GM23338 (cell line): ENCODE measurements at regions not wholly inside any gene's neighbourhood (a gene's known extent, or its start where the extent isn't known, plus 50 kb on each side); places are given as distances from the start of the nearest gene placed in this dataset.

ENCODE experiments used
- ATAC-seq: fragments of 200-7000 bp; cut with Tn5 transposase; 3 replicates; pipeline ENCODE4 v1.9.1; 2020
- DNase-seq: peaks from one replicate; pipeline ENCODE4 v3.0.0-alpha.2; 2015; ENCODE audit warnings: low spot score
- H2AFZ ChIP-seq: fragments of 200-600 bp; sonication (generic); 2 replicates; pipeline ENCODE4 v1.8.0; 2016; ENCODE audit warnings: antibody characterized with exemption, mild to moderate bottlenecking, moderate library complexity
- H3F3A ChIP-seq: fragments of 200-600 bp; sonication (generic); replicated peaks from 2 replicates; pipeline ENCODE4 v1.8.0; 2017; ENCODE audit warnings: antibody characterized with exemption, mixed run types, low read depth
- H3K27ac ChIP-seq: fragments of 200-600 bp; sonication (generic); 2 replicates; pipeline ENCODE4 v1.6.1; 2016; ENCODE audit warnings: low read depth
- H3K27me3 ChIP-seq: fragments of 200-600 bp; sonication (generic); 2 replicates; pipeline ENCODE4 v1.8.0; 2016; ENCODE audit warnings: mild to moderate bottlenecking, mixed run types, moderate library complexity; ENCODE audit not compliant: insufficient read depth
- H3K36me3 ChIP-seq: fragments of 200-600 bp; sonication (generic); 2 replicates; pipeline ENCODE4 v1.8.0; 2016; ENCODE audit warnings: mild to moderate bottlenecking; ENCODE audit not compliant: insufficient read depth
- H3K4me1 ChIP-seq: fragments of 200-600 bp; sonication (generic); 2 replicates; pipeline ENCODE4 v1.8.0; 2016; ENCODE audit warnings: mild to moderate bottlenecking, moderate library complexity; ENCODE audit not compliant: insufficient read depth
- H3K4me2 ChIP-seq: fragments of 200-600 bp; sonication (generic); 2 replicates; pipeline ENCODE4 v1.7.1; 2017; ENCODE audit warnings: mixed run types
- H3K4me3 ChIP-seq: fragments of 200-600 bp; sonication (generic); 2 replicates; pipeline ENCODE4 v1.6.1; 2016; ENCODE audit warnings: mixed run types
- H3K79me2 ChIP-seq: fragments of 200-600 bp; sonication (generic); replicated peaks from 2 replicates; pipeline ENCODE4 v1.8.0; 2017; ENCODE audit warnings: mild to moderate bottlenecking; ENCODE audit not compliant: insufficient read depth
- H3K9me2 ChIP-seq: fragments of 200-600 bp; sonication (generic); 2 replicates; pipeline ENCODE4 v1.8.0; 2017; ENCODE audit not compliant: insufficient read depth
- H4K20me1 ChIP-seq: fragments of 200-600 bp; sonication (generic); replicated peaks from 2 replicates; pipeline ENCODE4 v1.8.0; 2017; ENCODE audit warnings: mild to moderate bottlenecking; ENCODE audit not compliant: insufficient read depth
- H3K27ac Mint-ChIP-seq: 2 replicates; pipeline ENCODE4 v1.8.0; 2020; ENCODE audit warnings: inconsistent platforms, mild to moderate bottlenecking, moderate library complexity, mixed read lengths
- H3K27me3 Mint-ChIP-seq: 3 replicates; pipeline ENCODE4 v1.8.0; 2022; ENCODE audit warnings: low read depth, mild to moderate bottlenecking, moderate library complexity, mixed read lengths, inconsistent platforms; ENCODE audit not compliant: insufficient read depth, poor library complexity
- H3K36me3 Mint-ChIP-seq: 3 replicates; pipeline ENCODE4 v1.8.0; 2021; ENCODE audit warnings: low read depth, mild to moderate bottlenecking, inconsistent platforms, moderate library complexity, mixed read lengths
- H3K4me1 Mint-ChIP-seq: 3 replicates; pipeline ENCODE4 v1.8.0; 2020; ENCODE audit warnings: mild to moderate bottlenecking, inconsistent platforms, mixed read lengths
- H3K4me3 Mint-ChIP-seq: 3 replicates; pipeline ENCODE4 v1.8.0; 2021; ENCODE audit warnings: moderate library complexity, mild to moderate bottlenecking, inconsistent platforms, mixed read lengths
- H3K9me3 Mint-ChIP-seq: 3 replicates; pipeline ENCODE4 v1.8.0; 2020; ENCODE audit warnings: moderate library complexity, mild to moderate bottlenecking, inconsistent platforms, mixed read lengths
- JUNB ChIP-seq: IDR thresholded peaks from one replicate; pipeline ENCODE4 v1.6.1; 2016; ENCODE audit warnings: antibody characterized with exemption; ENCODE audit not compliant: unreplicated experiment
- NANOG ChIP-seq: IDR thresholded peaks from 2 replicates; pipeline ENCODE4 v1.6.1; 2016; ENCODE audit warnings: antibody characterized with exemption, borderline replicate concordance
- STAT1 ChIP-seq: IDR thresholded peaks from one replicate; pipeline ENCODE4 v1.6.1; 2016; ENCODE audit warnings: antibody characterized with exemption; ENCODE audit not compliant: unreplicated experiment
- ZNF114 ChIP-seq: fragments of 250-450 bp; sonication (Bioruptor Pico); IDR thresholded peaks from 2 replicates; pipeline ENCODE4 v1.5.0; 2020; ENCODE audit warnings: mild to moderate bottlenecking, moderate library complexity
- TF ChIP-seq, protein P1 (sequence below): IDR thresholded peaks from 2 replicates; pipeline ENCODE4 v1.6.1; 2016; ENCODE audit warnings: antibody characterized with exemption
- TF ChIP-seq, protein P2 (sequence below): IDR thresholded peaks from one replicate; pipeline ENCODE4 v1.6.1; 2018; ENCODE audit warnings: antibody characterized with exemption; ENCODE audit not compliant: unreplicated experiment
- TF ChIP-seq, protein P3 (sequence below): fragments of 250-450 bp; sonication (Bioruptor Pico); IDR thresholded peaks from 2 replicates; pipeline ENCODE4 v1.5.0; 2020; ENCODE audit warnings: mild to moderate bottlenecking, moderate library complexity

DNA sequence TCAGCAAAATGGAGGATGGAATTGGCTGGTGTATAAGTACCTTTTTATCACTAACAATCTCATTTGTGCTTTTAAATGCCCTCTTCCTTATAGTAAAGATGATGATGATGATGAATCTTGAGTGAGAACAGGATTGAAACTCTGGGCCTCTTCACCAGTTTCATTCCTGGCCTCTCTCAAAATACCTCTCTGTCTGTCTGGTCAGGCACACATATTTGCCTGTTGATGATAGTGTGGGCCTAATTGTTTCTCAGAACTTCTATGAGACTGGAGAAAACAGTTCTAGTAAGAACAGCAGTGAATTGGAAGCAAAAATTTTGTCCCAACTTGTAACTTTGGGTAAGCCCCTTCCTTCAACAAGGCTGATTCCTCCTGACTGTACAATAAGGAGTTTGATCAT, 94.4 kb upstream of the RGS4 start:
- TF ChIP-seq, protein P1, sequence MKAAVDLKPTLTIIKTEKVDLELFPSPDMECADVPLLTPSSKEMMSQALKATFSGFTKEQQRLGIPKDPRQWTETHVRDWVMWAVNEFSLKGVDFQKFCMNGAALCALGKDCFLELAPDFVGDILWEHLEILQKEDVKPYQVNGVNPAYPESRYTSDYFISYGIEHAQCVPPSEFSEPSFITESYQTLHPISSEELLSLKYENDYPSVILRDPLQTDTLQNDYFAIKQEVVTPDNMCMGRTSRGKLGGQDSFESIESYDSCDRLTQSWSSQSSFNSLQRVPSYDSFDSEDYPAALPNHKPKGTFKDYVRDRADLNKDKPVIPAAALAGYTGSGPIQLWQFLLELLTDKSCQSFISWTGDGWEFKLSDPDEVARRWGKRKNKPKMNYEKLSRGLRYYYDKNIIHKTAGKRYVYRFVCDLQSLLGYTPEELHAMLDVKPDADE: no peak
- TF ChIP-seq JUNB (no peak), NANOG (no peak)
- Mint-ChIP-seq H3K27ac (no peak overlapping the region), H3K27me3 (peaks cover 2% of the 10 kb centered on the region), H3K9me3 (no peaks in the 10 kb centered on the region), H3K4me3 (no peak overlapping the region), H3K4me1 (peaks cover 5% of the 10 kb centered on the region; the same call in 2 of the 3 replicates), H3K36me3 (no peaks in the 10 kb centered on the region)
- H3K79me2 ChIP-seq: no peaks in the 10 kb centered on the region
- H3K4me1 ChIP-seq: peaks cover 11% of the 10 kb centered on the region; the same call in 1 of the 2 replicates
- no peak for ATAC-seq
- no peaks in the 10 kb centered on the region for H3F3A ChIP-seq
- H4K20me1 ChIP-seq: no peaks in the 10 kb centered on the region
- no peak overlapping the region for H3K27ac ChIP-seq
- no peak overlapping the region for H3K4me2 ChIP-seq
- peaks cover 24% of the 10 kb centered on the region; the same call in 1 of the 2 replicates for H3K9me2 ChIP-seq
- no peak for DNase-seq
- H3K36me3 ChIP-seq: no peaks in the 10 kb centered on the region
- no peak overlapping the region for H3K4me3 ChIP-seq
- no peak overlapping the region for H2AFZ ChIP-seq
- H3K27me3 ChIP-seq: no peaks in the 10 kb centered on the region

DNA sequence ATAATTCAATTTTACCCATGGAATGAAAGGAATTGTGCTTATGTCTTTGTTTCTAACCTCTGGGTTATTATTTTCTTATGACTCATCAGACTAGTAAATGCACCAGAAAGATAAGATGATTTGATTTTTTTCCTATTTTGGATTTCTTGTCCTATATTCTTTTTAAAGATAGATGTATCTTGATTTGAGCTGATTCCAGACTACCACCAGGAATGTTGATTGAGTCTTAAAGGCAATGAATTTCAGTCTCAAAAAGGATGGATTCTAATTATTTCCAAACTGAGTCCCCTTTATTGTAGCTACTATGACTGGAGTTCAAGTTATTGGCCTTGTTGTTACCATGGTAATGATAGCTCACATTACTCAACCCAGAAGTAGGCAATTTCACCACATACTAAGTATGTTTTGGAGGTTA, 95.8 kb upstream of the RGS4 start:
- Histone ChIP-seq H3F3A (no peaks in the 10 kb centered on the region), H3K4me1 (peaks cover 10% of the 10 kb centered on the region; the same call in 1 of the 2 replicates), H2AFZ (no peak overlapping the region), H3K4me3 (no peak overlapping the region), H3K27me3 (no peaks in the 10 kb centered on the region), H3K36me3 (no peaks in the 10 kb centered on the region), H3K27ac (no peak overlapping the region), H3K4me2 (no peak overlapping the region), H4K20me1 (no peaks in the 10 kb centered on the region), H3K79me2 (no peaks in the 10 kb centered on the region), H3K9me2 (peaks cover 24% of the 10 kb centered on the region; the same call in 1 of the 2 replicates)
- Mint-ChIP-seq H3K27ac (no peak overlapping the region), H3K4me3 (no peak overlapping the region), H3K4me1 (peaks cover 5% of the 10 kb centered on the region; the same call in 2 of the 3 replicates), H3K9me3 (no peaks in the 10 kb centered on the region), H3K36me3 (no peaks in the 10 kb centered on the region), H3K27me3 (peaks cover 2% of the 10 kb centered on the region)
- DNase-seq (no peak), ATAC-seq (no peak)
- TF ChIP-seq STAT1 (no peak), ZNF114 (CRISPR knock-in tag) (no peak), NANOG (no peak), JUNB (no peak)
- TF ChIP-seq, protein P2, sequence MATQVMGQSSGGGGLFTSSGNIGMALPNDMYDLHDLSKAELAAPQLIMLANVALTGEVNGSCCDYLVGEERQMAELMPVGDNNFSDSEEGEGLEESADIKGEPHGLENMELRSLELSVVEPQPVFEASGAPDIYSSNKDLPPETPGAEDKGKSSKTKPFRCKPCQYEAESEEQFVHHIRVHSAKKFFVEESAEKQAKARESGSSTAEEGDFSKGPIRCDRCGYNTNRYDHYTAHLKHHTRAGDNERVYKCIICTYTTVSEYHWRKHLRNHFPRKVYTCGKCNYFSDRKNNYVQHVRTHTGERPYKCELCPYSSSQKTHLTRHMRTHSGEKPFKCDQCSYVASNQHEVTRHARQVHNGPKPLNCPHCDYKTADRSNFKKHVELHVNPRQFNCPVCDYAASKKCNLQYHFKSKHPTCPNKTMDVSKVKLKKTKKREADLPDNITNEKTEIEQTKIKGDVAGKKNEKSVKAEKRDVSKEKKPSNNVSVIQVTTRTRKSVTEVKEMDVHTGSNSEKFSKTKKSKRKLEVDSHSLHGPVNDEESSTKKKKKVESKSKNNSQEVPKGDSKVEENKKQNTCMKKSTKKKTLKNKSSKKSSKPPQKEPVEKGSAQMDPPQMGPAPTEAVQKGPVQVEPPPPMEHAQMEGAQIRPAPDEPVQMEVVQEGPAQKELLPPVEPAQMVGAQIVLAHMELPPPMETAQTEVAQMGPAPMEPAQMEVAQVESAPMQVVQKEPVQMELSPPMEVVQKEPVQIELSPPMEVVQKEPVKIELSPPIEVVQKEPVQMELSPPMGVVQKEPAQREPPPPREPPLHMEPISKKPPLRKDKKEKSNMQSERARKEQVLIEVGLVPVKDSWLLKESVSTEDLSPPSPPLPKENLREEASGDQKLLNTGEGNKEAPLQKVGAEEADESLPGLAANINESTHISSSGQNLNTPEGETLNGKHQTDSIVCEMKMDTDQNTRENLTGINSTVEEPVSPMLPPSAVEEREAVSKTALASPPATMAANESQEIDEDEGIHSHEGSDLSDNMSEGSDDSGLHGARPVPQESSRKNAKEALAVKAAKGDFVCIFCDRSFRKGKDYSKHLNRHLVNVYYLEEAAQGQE: no peak
- TF ChIP-seq, protein P3, sequence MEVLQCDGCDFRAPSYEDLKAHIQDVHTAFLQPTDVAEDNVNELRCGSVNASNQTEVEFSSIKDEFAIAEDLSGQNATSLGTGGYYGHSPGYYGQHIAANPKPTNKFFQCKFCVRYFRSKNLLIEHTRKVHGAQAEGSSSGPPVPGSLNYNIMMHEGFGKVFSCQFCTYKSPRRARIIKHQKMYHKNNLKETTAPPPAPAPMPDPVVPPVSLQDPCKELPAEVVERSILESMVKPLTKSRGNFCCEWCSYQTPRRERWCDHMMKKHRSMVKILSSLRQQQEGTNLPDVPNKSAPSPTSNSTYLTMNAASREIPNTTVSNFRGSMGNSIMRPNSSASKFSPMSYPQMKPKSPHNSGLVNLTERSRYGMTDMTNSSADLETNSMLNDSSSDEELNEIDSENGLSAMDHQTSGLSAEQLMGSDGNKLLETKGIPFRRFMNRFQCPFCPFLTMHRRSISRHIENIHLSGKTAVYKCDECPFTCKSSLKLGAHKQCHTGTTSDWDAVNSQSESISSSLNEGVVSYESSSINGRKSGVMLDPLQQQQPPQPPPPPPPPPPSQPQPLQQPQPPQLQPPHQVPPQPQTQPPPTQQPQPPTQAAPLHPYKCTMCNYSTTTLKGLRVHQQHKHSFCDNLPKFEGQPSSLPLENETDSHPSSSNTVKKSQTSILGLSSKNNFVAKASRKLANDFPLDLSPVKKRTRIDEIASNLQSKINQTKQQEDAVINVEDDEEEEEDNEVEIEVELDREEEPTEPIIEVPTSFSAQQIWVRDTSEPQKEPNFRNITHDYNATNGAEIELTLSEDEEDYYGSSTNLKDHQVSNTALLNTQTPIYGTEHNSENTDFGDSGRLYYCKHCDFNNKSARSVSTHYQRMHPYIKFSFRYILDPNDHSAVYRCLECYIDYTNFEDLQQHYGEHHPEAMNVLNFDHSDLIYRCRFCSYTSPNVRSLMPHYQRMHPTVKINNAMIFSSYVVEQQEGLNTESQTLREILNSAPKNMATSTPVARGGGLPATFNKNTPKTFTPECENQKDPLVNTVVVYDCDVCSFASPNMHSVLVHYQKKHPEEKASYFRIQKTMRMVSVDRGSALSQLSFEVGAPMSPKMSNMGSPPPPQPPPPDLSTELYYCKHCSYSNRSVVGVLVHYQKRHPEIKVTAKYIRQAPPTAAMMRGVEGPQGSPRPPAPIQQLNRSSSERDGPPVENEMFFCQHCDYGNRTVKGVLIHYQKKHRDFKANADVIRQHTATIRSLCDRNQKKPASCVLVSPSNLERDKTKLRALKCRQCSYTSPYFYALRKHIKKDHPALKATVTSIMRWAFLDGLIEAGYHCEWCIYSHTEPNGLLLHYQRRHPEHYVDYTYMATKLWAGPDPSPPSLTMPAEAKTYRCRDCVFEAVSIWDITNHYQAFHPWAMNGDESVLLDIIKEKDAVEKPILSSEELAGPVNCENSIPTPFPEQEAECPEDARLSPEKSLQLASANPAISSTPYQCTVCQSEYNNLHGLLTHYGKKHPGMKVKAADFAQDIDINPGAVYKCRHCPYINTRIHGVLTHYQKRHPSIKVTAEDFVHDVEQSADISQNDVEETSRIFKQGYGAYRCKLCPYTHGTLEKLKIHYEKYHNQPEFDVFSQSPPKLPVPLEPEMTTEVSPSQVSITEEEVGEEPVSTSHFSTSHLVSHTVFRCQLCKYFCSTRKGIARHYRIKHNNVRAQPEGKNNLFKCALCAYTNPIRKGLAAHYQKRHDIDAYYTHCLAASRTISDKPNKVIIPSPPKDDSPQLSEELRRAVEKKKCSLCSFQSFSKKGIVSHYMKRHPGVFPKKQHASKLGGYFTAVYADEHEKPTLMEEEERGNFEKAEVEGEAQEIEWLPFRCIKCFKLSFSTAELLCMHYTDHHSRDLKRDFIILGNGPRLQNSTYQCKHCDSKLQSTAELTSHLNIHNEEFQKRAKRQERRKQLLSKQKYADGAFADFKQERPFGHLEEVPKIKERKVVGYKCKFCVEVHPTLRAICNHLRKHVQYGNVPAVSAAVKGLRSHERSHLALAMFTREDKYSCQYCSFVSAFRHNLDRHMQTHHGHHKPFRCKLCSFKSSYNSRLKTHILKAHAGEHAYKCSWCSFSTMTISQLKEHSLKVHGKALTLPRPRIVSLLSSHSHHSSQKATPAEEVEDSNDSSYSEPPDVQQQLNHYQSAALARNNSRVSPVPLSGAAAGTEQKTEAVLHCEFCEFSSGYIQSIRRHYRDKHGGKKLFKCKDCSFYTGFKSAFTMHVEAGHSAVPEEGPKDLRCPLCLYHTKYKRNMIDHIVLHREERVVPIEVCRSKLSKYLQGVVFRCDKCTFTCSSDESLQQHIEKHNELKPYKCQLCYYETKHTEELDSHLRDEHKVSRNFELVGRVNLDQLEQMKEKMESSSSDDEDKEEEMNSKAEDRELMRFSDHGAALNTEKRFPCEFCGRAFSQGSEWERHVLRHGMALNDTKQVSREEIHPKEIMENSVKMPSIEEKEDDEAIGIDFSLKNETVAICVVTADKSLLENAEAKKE (CRISPR knock-in tag): no peak
